SHP77 treated with DMSO at 0.1 percent for 48 hours (cell line): ENCODE measurements at regions not wholly inside any gene's neighbourhood (a gene's known extent, or its start where the extent isn't known, plus 50 kb on each side); places are given as distances from the start of the nearest gene placed in this dataset.

Source experiments
- DNase-seq: peaks from one replicate; lab custom pipeline; 2025; lab: John Stamatoyannopoulos, UW

- DNase-seq = no peak
Measured at GRCh38 chr3:168295027-168295426, 199.3 kb upstream of the GOLIM4 start.

GRCh38 chr3:168292296-168292695 is 196.6 kb upstream of the GOLIM4 start:
- DNase-seq = no peak

- DNase-seq = no peak
Measured at GRCh38 chr3:168289471-168290008, 193.8 kb upstream of the GOLIM4 start.

GRCh38 chr3:168288511-168289401 is 193.0 kb upstream of the GOLIM4 start:
- DNase-seq = no peak

DNA sequence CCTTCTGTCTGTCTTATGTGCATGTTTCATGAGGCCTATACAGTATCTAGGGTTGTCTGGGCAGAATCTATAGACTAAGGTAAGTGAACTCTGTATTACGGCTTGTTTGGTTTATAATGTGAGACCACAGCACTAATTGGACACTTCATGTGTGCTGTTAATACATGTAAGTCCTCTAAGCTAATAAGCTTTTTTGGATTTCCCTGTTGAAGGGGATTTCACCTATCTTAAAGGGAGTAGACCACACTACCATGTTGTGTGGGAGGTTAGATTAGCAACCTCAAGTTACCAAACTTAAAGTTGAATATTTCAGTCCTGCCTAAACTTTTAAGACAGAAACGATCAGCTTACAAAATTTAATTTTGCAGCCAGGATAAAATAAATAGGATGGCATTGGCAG is 189.8 kb upstream of the GOLIM4 start:
- no peak for DNase-seq

DNA sequence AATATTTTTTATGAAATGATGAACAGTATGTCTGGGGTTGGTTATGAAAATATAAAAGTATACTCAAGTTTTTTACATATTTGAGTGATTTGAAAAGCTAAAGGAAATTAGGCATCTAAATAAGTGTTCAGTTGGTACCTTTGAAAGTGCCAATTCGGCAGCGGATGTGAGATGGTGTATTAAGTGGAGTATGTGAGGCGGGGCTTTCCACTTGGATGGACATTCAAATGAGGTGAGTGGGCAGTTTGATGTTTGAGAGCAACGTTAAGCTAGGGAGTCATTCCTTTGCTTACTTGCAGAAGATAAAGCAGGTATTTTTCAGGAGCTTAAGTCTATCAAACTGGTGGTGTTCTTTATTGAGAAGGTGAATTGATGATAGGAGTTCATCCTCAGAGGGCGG is 189.0 kb upstream of the GOLIM4 start:
- no peak for DNase-seq

GRCh38 chr3:168275662-168276061 is 179.9 kb upstream of the GOLIM4 start:
- DNase-seq = no peak

GRCh38 chr3:168273917-168274316 is 178.2 kb upstream of the GOLIM4 start:
- no peak for DNase-seq

GRCh38 chr3:168273036-168273435 is 177.3 kb upstream of the GOLIM4 start:
- DNase-seq = no peak

DNA sequence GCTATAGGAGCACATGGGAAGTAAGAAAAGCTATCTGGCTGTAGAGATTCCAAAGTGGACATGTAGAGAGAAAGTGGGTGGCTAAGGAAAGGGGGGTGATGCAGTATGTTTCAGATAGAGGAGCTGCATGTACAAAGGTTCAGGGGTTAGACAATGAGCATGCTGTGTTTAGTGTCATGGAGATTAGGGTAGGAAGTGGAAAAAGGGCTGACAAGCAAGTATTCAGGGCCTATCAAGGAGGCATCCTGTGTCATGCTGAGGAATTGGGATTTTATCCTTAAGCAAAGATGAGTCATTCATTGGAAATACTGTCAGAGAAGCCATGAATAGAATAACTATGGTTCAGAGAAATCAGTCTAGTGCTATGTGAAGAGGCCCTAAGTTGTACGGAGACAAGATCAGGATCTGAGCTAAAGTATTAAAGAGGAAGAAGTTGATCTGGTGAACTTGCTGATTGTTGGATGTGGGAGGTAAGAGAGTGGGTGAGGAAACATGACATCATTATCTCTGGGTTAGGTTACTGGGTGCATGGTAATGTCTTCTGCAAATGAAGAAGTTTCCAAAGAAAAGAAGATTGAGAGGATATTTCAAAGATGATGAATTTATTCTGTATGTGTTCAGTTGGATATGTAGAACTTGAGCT is 176.7 kb upstream of the GOLIM4 start:
- DNase-seq = no peak

DNA sequence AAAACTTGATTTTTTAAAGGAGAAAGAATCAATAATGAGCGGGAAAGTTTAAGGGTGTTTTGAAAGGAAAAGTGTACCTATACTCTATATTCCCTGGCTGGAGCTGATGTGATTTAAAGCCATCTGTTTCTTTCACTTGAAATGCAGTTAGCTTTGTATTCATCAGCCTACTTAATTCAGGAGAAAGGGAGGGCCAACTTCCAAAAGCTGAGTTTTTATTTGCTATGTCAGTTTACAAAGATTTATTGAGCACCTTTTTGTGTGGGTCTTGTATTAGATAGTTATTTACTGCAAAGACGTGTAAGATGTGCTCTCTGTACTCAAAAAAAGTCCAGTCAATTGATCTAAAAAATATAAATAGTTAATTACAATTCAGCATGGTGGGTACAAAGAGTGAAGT is 176.2 kb upstream of the GOLIM4 start:
- DNase-seq = no peak

- DNase-seq = no peak
Measured at GRCh38 chr3:168269001-168269400, 173.3 kb upstream of the GOLIM4 start.

DNA sequence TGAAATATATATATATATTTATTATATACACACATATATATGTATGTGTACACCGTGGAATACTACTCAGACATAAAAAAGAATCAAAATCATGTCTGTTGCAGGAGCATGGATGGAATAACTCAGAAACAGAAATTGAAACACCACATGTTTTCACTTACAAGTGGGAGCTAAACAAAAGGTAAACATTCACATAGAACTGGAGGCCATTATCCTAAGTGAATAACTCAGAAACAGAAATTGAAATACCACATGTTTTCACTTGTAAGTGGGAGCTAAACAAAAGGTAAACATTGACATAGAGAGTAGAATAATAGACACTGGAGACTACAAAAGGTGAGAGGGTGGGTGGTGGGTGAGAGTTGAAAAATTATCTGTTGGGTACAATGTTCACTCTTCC is 171.5 kb upstream of the GOLIM4 start:
- DNase-seq = no peak

DNA sequence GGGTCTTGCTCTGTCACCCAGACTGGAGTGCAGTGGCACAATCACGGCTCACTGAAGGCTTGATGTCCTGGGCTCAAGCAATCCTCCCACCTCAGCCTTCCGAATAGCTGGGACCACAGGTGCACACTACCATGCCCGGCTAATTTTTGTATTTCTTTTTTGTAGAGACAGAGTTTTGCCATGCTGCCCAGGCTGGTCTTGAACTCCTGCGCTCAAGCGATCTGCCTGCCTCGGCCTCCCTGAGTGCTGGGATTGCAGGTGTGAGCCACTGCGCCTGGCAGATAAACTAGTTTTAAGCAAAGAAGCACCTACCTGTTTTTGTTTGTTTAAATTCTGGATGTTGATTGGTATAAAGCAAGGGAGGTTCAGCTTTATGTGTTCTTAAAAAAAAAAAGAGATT is 170.6 kb upstream of the GOLIM4 start:
- no peak for DNase-seq

DNA sequence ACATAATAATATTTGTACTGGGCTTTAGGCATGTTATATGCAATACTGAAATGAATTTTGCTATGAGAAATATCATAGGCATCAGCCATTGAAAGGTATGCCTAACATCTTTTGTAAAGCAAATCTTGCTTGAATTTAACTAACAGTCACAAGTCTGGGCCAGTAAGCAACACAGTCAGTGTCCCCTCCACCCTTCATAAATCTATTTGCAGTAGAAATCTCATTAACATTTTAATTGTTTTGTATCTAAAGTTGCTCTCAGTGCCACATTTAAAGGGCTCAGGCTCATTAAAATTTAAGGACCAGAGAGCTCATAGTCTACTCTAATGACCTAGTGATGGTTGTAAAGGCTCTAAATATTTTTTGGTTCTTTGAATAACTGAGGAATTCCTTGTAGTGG is 167.2 kb upstream of the GOLIM4 start:
- no peak for DNase-seq

DNA sequence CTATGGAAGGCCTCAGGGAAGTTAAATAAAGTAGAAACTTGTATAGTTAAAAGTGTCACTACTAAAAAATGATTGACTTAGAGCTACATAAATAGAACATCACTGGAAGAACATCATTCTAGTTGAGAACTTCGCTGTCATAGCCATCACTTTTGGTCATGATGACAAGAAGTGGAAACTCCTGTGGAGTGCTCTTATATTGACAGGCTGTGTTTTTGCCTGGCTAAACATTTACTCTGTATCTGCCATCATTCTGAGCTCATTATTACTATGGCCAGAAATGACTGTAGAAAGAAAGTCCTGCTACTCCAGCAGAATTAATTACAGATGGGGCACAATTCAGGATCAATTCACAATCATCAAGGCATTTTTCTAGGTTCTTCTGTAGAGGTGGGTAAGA is 165.1 kb upstream of the GOLIM4 start:
- DNase-seq = no peak

DNA sequence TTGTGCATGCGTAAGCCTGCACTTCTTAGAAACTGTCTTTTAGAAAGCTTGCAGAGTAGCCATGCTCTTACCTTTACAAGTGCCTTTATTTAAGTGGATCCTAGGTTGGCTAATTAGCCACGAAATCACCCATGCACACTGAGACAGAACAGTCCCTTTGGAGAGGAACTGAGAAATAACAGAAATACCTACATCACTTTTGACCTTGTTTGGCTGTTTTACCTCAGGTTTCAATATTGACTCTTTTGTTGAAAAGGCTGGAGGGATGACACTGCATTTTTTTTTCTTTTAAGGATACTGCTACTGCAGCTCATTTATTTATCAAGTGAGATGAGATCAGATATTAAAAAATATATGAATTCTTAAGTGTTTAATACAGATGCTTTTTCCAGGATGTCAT is 155.6 kb upstream of the GOLIM4 start:
- DNase-seq = no peak

GRCh38 chr3:168250415-168250861 is 154.7 kb upstream of the GOLIM4 start:
- DNase-seq = no peak

- peak; percentile 61 for DNase-seq
Measured at GRCh38 chr3:168249550-168250414, 154.1 kb upstream of the GOLIM4 start.

DNA sequence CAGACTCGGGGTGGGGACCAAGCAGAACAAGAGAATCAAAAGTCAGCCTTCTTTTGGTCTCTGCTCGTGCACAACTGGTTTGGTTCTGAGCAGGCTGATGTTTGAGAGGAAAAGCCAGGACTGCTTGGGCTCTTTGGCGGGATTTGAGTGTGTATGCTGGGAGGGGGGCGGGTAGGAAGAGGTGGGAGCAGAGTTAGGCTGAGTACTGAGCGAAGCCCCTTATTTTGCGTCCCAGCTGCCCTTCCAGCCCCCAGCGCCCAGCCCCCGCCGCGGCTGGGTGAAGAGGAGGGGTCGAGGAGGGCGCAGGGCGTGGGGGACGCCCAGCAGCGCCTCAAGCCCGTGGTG is 153.5 kb upstream of the GOLIM4 start:
- DNase-seq = no peak

DNA sequence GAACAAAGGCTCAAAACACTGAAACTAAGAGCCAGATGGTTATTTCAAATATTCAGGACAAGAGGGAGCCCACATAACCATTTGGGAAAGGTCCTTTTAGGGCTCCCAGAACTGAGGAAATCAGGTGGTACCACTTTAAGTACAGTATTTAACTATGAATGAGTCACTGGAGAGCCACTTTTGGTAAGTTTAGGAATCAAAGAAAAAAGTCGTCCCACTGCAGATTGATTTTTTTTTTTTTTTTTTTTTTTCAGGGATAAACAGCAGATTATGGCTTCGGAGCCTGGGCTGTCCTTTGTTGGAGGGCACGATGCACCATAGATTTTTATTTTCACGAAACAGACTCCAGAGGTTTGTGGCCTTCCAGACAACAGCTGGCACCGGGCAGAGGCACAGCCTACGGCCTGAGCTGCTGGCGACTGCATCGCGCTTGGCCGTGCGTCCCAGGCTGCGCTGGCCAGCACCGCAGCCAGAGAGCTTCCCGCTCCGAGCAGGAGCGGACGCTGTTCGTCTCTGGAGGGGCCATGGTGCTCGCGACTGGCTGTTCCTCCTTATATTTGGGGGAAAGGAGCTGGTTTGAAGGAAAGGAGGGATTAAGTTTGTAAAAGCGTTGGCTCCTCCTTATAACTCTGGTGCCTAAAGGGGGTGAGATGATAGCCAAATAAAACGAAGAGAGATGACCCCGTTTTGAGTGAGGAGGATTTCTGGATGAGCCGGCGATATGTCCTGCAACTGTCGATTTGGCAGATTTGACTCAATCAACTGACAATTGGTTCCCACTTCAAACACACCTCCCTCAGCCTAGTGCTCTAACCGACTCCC is 152.9 kb upstream of the GOLIM4 start:
- no peak for DNase-seq

GRCh38 chr3:168241156-168241555 is 145.4 kb upstream of the GOLIM4 start:
- no peak for DNase-seq
